ENCODE measurements at regions not wholly inside any gene's neighbourhood (a gene's known extent, or its start where the extent isn't known, plus 50 kb on each side); places are given as distances from the start of the nearest gene placed in this dataset.

GRCh38 chr13:30119476-30119875, 187.9 kb downstream of the KATNAL1 start:
- TF ChIP-seq CTCF (IDR thresholded peaks at IDR 0.05) (no peak), POLR2A (IDR thresholded peaks at IDR 0.05) (no peak), POLR2AphosphoS5 (IDR thresholded peaks at IDR 0.05; ENCODE audit: insufficient read depth in 1 of 2, low read depth in 1 of 2) (no peak)
